Small intestine (tissue), 7 donors: ENCODE measurements at regions not wholly inside any gene's neighbourhood (a gene's known extent, or its start where the extent isn't known, plus 50 kb on each side); places are given as distances from the start of the nearest gene placed in this dataset.

Experiments used
- DNase-seq, 2 donors: peaks; one replicate each; pipeline versions ENCODE4 v3.0.0 to v3.0.0-alpha.2; 2013
- FAIRE-seq: peaks from 2 replicates; lab custom pipeline; 2012; peaks lifted over from hg19 to GRCh38; lab: Jason Lieb, UNC
- H3K27ac ChIP-seq, 3 donors: one replicate each; pipeline ENCODE4 v1.5.1; 2013; ENCODE audit warnings: low read length in 2 of 3, mild to moderate bottlenecking in 2 of 3, control low read depth in 1 of 3, inconsistent platforms in 1 of 3, low read depth in 1 of 3, moderate library complexity in 1 of 3
- H3K27me3 ChIP-seq, 3 donors: one replicate each; pipeline ENCODE4 v1.6.1; 2013; ENCODE audit warnings: low read length in 3 of 3, inconsistent platforms in 1 of 3; ENCODE audit not compliant: control insufficient read depth in 3 of 3, insufficient read depth in 3 of 3
- H3K36me3 ChIP-seq, 3 donors: one replicate each; pipeline ENCODE4 v1.6.1; 2013; ENCODE audit warnings: low read length in 3 of 3, inconsistent platforms in 1 of 3, low read depth in 1 of 3, mild to moderate bottlenecking in 1 of 3, moderate library complexity in 1 of 3; ENCODE audit not compliant: control insufficient read depth in 3 of 3, insufficient read depth in 2 of 3
- H3K4me1 ChIP-seq, 3 donors: one replicate each; pipeline ENCODE4 v1.6.1; 2013; ENCODE audit warnings: low read length in 2 of 3, inconsistent platforms in 1 of 3, low read depth in 1 of 3, mild to moderate bottlenecking in 1 of 3, moderate library complexity in 1 of 3; ENCODE audit not compliant: control insufficient read depth in 3 of 3, insufficient read depth in 2 of 3
- H3K4me3 ChIP-seq, 3 donors: one replicate each; pipeline ENCODE4 v1.5.1; 2013; ENCODE audit warnings: low read length in 3 of 3, control low read depth in 1 of 3, inconsistent platforms in 1 of 3, low read depth in 1 of 3, mild to moderate bottlenecking in 1 of 3, moderate library complexity in 1 of 3
- H3K9me3 ChIP-seq, 2 donors: one replicate each; pipeline ENCODE4 v1.6.1; 2013; ENCODE audit warnings: low read depth in 1 of 2, low read length in 1 of 2; ENCODE audit not compliant: control insufficient read depth in 2 of 2, insufficient read depth in 1 of 2
- WGBS, 3 donors: extraction: QIAGEN DNeasy Blood & Tissue Kit; methylation state at CpG; one replicate each; pipeline ENCODE4 v1.1.7; 2013; 5-methylcytosine and 5-hydroxymethylcytosine counted together
- donor health status: healthy with polysubstance abuse.
- donor health status: control.
- donor health status: control.
- donor health status: Bipolar disorder and iron deficiency.
- donor health status: healthy.

DNA sequence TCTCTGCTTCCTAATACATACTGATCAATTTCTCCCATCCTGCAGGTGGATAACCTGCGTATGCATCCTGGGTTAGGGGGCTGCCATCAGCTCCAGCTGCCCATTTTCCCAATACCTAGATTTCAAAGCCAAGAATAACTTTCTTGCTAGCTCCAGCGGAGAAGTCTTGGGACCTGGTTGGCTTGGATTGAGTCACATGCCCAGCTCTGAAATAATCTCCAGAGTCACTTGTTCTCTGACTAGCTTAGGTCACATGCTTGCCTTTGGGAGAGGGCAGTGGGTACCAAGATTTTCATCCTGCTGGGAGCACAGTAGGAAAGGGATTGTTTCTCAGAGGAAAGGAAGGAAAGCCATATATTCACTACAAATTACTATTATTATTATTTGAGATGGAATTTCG is 70.0 kb upstream of the ELAC2 start:
- no peak for DNase-seq
- H3K27me3 ChIP-seq, result no peaks in the 10 kb centered on the region
- 59 to 91% (median 88%) methylated on average over 3 of the region's 3 CpGs for WGBS, 3 donors

DNA sequence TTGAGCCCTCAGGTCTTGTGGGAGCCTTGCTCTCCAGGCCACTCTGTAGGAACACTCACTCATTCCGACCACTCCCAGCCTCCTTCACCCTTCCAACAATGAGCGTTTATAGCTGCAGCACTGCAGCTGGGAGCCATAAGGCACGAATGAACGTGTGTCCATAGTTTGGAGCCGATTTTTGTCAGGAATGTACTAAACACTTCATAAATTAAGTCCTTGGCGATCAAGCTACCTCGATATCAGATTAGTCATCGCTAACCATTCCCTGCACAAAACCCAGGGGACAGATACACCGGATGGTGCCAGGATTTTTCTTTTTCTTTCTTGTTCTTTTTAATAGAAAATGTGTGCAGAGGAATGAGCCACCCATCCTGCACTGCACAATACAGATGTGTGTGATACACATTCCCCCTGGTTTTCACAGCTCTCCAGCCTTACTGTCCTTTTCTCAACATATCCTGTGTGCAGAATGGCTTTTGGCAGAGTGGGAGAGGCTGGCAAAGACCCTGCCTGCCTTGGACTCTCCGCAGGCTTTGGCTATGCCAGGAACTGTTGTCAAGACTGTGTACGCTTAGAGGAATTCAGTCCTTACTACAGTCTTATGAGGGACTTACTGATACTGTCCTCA is 68.4 kb upstream of the ELAC2 start:
- no peak overlapping the region for H3K4me3 ChIP-seq
- H3K27me3 ChIP-seq, result no peaks in the 10 kb centered on the region
- WGBS, 3 donors, result 65 to 73% (median 71%) methylated on average over 11 of the region's 11 CpGs
- no peak for DNase-seq
- no peak for FAIRE-seq
- no peaks in the 10 kb centered on the region for H3K9me3 ChIP-seq
- no peaks in the 10 kb centered on the region for H3K4me1 ChIP-seq
- H3K36me3 ChIP-seq, result no peaks in the 10 kb centered on the region
- no peak overlapping the region for H3K27ac ChIP-seq

More for the DNA sequence above, 70.0 kb upstream of the ELAC2 start:
- H3K27ac ChIP-seq, result no peak overlapping the region
- no peaks in the 10 kb centered on the region for H3K36me3 ChIP-seq
- no peak overlapping the region for H3K4me3 ChIP-seq
- no peaks in the 10 kb centered on the region for H3K4me1 ChIP-seq
- no peak for FAIRE-seq
- H3K9me3 ChIP-seq, result no peaks in the 10 kb centered on the region

DNA sequence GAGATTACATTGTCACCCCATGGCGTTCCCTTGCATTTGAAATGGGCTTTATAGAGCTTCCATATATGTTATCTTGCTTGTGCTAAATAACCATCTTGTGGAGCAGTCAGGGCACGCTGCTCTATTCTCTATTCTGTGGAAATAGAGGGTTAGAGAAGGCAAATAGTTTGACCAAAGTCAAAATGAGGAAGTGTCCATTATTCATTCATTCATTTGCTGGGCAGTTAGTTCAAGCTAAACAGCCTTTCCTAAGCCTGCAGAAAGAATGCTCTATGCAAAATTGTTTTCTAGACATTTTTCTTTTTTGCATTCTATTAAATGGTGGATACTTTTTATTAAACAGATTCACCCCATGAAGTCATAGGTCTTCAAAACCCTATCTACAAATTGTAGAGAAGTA is 67.8 kb upstream of the ELAC2 start:
- 38 to 57% (median 51%) methylated on average over 2 of the region's 2 CpGs for WGBS, 3 donors
- no peaks in the 10 kb centered on the region for H3K36me3 ChIP-seq

DNA sequence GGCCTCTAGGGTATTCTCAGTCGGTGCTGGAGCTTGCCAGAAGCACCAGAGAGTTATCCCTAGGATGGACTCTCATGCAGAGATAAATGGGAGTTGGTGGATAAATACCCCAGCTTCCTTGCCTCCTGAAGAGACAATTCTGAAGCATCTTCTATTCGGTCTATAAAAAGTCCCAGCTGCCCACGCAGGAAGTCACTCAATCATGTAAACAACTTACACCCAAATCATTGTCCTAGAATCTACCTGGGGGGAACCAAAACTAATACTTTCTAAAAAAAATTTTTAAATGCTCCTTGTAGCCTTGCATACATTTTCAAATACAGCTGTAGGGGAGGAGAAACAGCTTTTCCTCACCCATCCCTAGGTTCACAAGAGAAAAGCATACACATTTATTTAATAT is 66.6 kb upstream of the ELAC2 start:
- FAIRE-seq, result no peak

More for the DNA sequence above, 67.8 kb upstream of the ELAC2 start:
- no peaks in the 10 kb centered on the region for H3K27me3 ChIP-seq
- H3K9me3 ChIP-seq, result no peaks in the 10 kb centered on the region
- no peak for DNase-seq
- FAIRE-seq, result no peak
- no peaks in the 10 kb centered on the region for H3K4me1 ChIP-seq
- H3K4me3 ChIP-seq, result no peak overlapping the region
- no peak overlapping the region for H3K27ac ChIP-seq

DNA sequence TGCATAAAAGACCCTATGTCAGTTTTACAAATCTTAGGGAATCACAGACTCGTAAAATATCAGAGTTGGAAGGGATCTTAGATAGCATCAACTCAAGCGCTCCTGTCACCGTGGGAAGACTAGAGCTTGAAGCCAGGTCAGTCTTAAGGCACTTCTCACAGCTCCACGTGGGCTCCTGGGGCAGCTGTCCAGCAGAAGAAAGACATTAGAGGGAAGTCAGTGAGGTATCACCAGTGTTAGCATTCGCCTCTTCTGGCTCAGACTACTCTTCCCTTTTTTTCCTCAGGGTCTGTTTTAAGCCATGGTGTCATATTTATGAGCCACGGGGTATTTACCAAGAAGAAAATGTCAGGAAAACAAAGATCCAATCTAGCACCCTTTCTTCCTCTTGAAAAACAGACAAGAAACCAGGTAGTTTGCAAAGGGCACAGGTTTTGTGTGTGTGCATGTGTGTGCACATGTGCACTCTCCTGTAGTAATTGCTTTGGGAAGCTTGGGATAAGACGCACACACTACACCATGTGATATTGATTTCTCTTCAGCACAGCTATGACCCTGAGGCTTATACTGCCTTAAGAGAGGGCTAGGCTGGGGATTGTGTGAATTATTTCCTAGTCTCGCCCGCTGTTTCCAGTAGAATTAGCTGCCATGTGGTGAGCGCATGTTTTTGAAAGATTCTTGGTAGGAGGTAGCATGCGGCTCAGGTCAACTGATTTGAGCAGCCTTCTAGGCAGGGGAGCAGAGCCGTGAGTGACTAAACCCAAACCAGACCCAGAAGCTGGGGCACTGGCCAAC is 61.0 kb upstream of the ELAC2 start:
- DNase-seq, result no peak
- no peaks in the 10 kb centered on the region for H3K36me3 ChIP-seq

More for the DNA sequence above, 66.6 kb upstream of the ELAC2 start:
- DNase-seq, result no peak
- Histone ChIP-seq H3K36me3 (no peaks in the 10 kb centered on the region), H3K27ac (no peak overlapping the region), H3K4me3 (no peak overlapping the region), H3K27me3 (no peaks in the 10 kb centered on the region), H3K4me1 (no peaks in the 10 kb centered on the region), H3K9me3 (no peaks in the 10 kb centered on the region)
- WGBS, 3 donors, result 37 to 60% (median 50%) methylated on average over 3 of the region's 3 CpGs

DNA sequence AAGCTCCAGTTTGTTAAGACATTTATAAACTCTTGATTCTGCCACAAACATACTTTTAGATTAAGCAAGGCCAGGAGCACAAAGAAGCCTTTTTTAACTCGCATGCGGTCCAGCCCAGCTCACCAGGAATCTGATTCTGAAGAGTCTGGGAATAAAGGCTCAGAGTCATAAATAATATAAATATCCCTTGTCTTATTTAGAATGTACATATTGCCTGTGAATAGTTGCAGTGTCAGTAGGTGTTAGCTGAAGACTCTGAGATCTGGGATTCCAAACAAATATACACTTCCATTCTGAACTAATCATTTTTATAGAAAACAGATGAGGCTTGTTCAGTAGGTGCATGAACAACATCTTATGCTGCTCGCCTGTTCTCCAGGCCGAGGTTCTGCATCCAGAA is 59.1 kb upstream of the ELAC2 start:
- H3K9me3 ChIP-seq, result no peaks in the 10 kb centered on the region
- H3K36me3 ChIP-seq, result no peaks in the 10 kb centered on the region
- no peaks in the 10 kb centered on the region for H3K27me3 ChIP-seq
- FAIRE-seq (no peak), DNase-seq (no peak)
- WGBS, 3 donors, result 84 to 92% (median 91%) methylated on average over 4 of the region's 4 CpGs
- H3K27ac ChIP-seq, result no peak overlapping the region
- no peak overlapping the region for H3K4me3 ChIP-seq
- no peaks in the 10 kb centered on the region for H3K4me1 ChIP-seq

More for the DNA sequence above, 61.0 kb upstream of the ELAC2 start:
- Histone ChIP-seq H3K9me3 (no peaks in the 10 kb centered on the region), H3K4me1 (no peaks in the 10 kb centered on the region), H3K27ac (no peak overlapping the region), H3K27me3 (no peaks in the 10 kb centered on the region), H3K4me3 (no peak overlapping the region)
- FAIRE-seq, result no peak
- WGBS, 3 donors, result 65 to 76% (median 70%) methylated on average over 12 of the region's 12 CpGs

DNA sequence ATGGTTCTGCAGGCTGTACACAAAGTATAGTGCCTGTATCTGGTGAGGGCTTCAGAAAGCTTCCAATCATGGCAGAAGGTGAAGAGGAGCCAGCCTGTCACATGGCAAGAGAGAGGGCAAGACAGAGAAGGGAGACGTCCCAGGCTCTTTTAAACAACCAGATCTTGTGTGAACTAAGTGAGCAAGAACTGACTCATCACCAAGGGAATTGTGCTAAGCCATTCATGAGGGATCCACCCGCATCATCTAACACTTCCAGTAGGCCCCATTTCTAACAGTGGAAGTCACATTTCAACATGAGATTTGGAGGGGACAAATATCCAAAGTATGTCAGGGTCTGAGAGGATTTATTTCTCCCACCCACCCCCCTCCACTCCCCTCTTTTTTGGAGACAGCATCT is 56.2 kb upstream of the ELAC2 start:
- WGBS, 3 donors, result 58 to 68% (median 63%) methylated on average over 2 of the region's 2 CpGs
- no peaks in the 10 kb centered on the region for H3K4me1 ChIP-seq
- H3K4me3 ChIP-seq, result no peak overlapping the region
- H3K27me3 ChIP-seq, result no peaks in the 10 kb centered on the region
- H3K9me3 ChIP-seq, result no peaks in the 10 kb centered on the region
- no peak overlapping the region for H3K27ac ChIP-seq
- FAIRE-seq (no peak), DNase-seq (no peak)
- no peaks in the 10 kb centered on the region for H3K36me3 ChIP-seq

DNA sequence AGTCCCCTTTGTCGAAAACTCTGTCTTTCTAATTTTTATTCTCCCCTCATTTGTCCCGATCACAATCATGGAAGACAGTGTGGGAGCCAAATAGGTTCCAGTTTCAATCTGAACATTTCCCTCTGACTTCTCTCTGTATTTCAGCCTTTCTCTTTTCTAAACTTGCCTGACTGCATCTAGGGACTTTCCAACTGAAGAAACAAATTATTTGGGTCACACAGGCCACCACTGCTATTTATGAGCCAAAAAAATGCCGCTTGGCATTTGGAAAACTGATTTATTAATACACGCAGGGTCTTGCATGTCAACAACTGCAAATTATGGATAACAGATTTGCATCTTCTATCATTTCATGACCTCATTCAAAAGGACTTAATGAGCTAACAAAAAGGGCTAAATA is 55.2 kb upstream of the ELAC2 start:
- DNase-seq (no peak), FAIRE-seq (no peak)
- no peaks in the 10 kb centered on the region for H3K9me3 ChIP-seq
- no peak overlapping the region for H3K27ac ChIP-seq
- no peak overlapping the region for H3K4me3 ChIP-seq
- H3K4me1 ChIP-seq, result no peaks in the 10 kb centered on the region
- no peaks in the 10 kb centered on the region for H3K27me3 ChIP-seq
- 66 to 82% (median 77%) methylated on average over 4 of the region's 4 CpGs for WGBS, 3 donors
- H3K36me3 ChIP-seq, result no peaks in the 10 kb centered on the region
